AG10803 (cell line): ENCODE measurements at regions not wholly inside any gene's neighbourhood (a gene's known extent, or its start where the extent isn't known, plus 50 kb on each side); places are given as distances from the start of the nearest gene placed in this dataset.

ENCODE experiments used
- DNase-seq: peaks from one replicate; pipeline ENCODE4 v3.0.0; 2010; ENCODE audit warnings: low read depth
- H3K4me3 ChIP-seq: 2 replicates; pipeline ENCODE4 v1.5.1; 2011; ENCODE audit warnings: mild to moderate bottlenecking, low read length, control low read depth
- CTCF ChIP-seq: conservative IDR thresholded peaks from 2 replicates; pipeline ENCODE4 v1.5.1; 2011; ENCODE audit warnings: mild to moderate bottlenecking, low read length, control low read depth, inconsistent platforms

GRCh38 chr1:119226913-119227312 lies 86.5 kb upstream of the WARS2 start:
- no peak for TF ChIP-seq CTCF
- no peak overlapping the region for H3K4me3 ChIP-seq
- DNase-seq: no peak

DNA sequence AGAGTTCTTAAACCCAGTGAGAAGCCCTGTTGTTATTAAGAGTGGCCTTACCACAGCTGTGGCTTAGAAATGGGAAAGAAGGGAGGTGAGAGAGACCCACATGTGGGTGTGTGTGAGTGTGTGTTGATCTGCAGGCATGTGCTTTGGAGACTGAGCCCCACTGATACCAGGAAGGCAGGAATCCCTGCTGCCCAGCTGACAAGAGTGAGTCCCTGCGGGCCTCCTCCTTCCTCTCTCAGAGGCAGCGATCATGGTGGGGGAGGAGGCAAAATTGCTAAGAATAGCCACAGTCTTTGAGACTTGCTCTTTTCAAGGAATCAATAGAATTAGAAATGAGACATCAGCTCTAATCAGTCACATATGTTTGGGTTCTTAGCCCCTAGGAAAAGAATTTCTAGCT lies 87.0 kb upstream of the WARS2 start:
- no peak overlapping the region for H3K4me3 ChIP-seq
- no peak for TF ChIP-seq CTCF
- DNase-seq: no peak

- H3K4me3 ChIP-seq: no peak overlapping the region
- DNase-seq: no peak
- TF ChIP-seq CTCF: no peak
These were observed 88.1 kb upstream of the WARS2 start for GRCh38 chr1:119228335-119229080.

GRCh38 chr1:119235120-119235519 lies 94.7 kb upstream of the WARS2 start:
- DNase-seq: no peak
- no peak overlapping the region for H3K4me3 ChIP-seq
- no peak for TF ChIP-seq CTCF

GRCh38 chr1:119245881-119246280 lies 105.4 kb upstream of the WARS2 start:
- no peak for DNase-seq
- H3K4me3 ChIP-seq: no peak overlapping the region
- TF ChIP-seq CTCF: no peak

DNA sequence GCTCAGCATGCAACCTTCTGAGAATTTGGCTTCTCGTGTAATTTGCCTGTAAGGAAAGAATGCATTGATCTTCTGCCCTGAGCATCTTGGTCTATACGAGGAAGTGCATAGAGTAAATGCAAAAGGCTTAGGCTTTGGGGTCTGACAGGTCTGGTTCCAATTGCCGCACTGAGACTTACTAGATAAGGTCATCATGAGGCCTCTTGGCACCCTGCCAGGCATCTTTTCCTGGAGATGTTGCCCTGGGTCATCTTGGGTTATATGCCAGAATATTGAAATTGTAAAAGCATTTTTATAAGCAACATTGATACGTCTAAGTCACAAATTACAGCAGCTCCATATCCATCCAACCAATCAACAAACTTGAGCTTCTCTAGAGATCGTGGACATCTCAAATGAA lies 108.8 kb upstream of the WARS2 start:
- no peak overlapping the region for H3K4me3 ChIP-seq
- no peak for TF ChIP-seq CTCF
- no peak for DNase-seq

GRCh38 chr1:119250299-119250698 lies 109.8 kb upstream of the WARS2 start:
- no peak overlapping the region for H3K4me3 ChIP-seq
- no peak for TF ChIP-seq CTCF
- peak; percentile 10 for DNase-seq
